ENCODE measurements at regions not wholly inside any gene's neighbourhood (a gene's known extent, or its start where the extent isn't known, plus 50 kb on each side); places are given as distances from the start of the nearest gene placed in this dataset.

GRCh38 chr7:14960721-14961120 lies 58.2 kb upstream of the DGKB start:
- DNase-seq, result no peak

DNA sequence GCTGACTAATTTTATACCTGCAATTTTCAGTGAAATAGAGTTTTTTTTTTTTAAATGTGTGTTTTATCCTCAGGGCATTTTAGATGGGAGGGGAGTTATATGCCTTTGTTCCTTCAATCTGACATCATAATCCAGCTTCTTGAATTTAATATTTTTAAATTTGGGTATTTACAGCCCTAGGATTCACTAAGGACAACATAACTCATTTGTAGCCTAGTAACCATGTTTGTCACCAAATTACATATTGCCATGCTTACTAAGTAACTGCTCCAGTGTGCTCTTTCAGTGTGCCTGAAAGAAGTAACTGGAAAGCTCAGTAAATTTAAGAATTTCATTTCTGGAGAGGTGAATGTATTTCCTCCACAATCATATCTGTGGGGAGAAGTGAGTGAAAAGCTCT lies 56.8 kb upstream of the DGKB start:
- no peak for DNase-seq

GRCh38 chr7:14954035-14954434 lies 51.5 kb upstream of the DGKB start:
- DNase-seq, result no peak

Data from CD4-positive, alpha-beta T cell treated with Interleukin-17A for 1 hour (primary cell).